B cell (primary cell): ENCODE measurements at regions not wholly inside any gene's neighbourhood (a gene's known extent, or its start where the extent isn't known, plus 50 kb on each side); places are given as distances from the start of the nearest gene placed in this dataset.
"Not testable (repeated sequence)": the region's sequence is repeated elsewhere in the genome, so short reads cannot be mapped to it uniquely, and the experiment has no call there.

Experiments
- ATAC-seq: fragments of 200-7000 bp; cut with Tn5 transposase; one replicate; pipeline ENCODE4 v1.10.0; 2021; ENCODE audit warnings: low read depth, mild to moderate bottlenecking, moderate number of reproducible peaks, moderate library complexity
- CTCF ChIA-PET: fragments of 350-600 bp; sonication (Branson Sonifier 250); formaldehyde crosslinking; loops from one replicate; lab custom pipeline; 2021; ENCODE audit warnings: antibody characterized with exemption, inconsistent platforms; lab: Charles Lee
- POLR2A ChIA-PET: fragments of 350-600 bp; sonication (Branson Sonifier 250); formaldehyde crosslinking; loops from one replicate; lab custom pipeline; 2021; ENCODE audit warnings: antibody characterized with exemption; lab: Charles Lee
- DNase-seq: peaks from one replicate; pipeline ENCODE4 v3.0.0; 2013
- H2AFZ ChIP-seq: 2 replicates; pipeline ENCODE4 v1.6.1; 2012; ENCODE audit warnings: mild to moderate bottlenecking, low read depth, low read length; ENCODE audit not compliant: insufficient read depth, poor library complexity, severe bottlenecking
- H3K27ac ChIP-seq, 2 donors: 1 replicate in 1 of 2; 2 replicates in 1 of 2; pipeline ENCODE4 v1.5.1; 2012 to 2013; ENCODE audit warnings: low read length in 2 of 2, mild to moderate bottlenecking in 2 of 2, moderate library complexity in 1 of 2
- H3K27me3 ChIP-seq, 4 experiments: fragments of 200-600 bp in 1 of 4; sonication (generic) in 1 of 4; replicated peaks in 1 of 4; 1 replicate in 2 of 4; 2 replicates in 2 of 4; pipeline versions ENCODE4 v1.6.1 to v1.7.0; 2013 to 2016; ENCODE audit warnings: low read length in 3 of 4, mild to moderate bottlenecking in 2 of 4, mixed read lengths in 1 of 4, moderate library complexity in 1 of 4; ENCODE audit not compliant: insufficient read depth in 4 of 4, control insufficient read depth in 3 of 4; ENCODE audit errors: control extremely low read depth in 1 of 4
- H3K36me3 ChIP-seq, 2 experiments: replicated peaks in 1 of 2; 1 replicate in 1 of 2; 2 replicates in 1 of 2; pipeline versions ENCODE4 v1.6.1 to v1.7.1; 2013; ENCODE audit warnings: low read length in 1 of 2; ENCODE audit not compliant: insufficient read depth in 2 of 2, control insufficient read depth in 1 of 2; ENCODE audit errors: control extremely low read depth in 1 of 2, extremely low read depth in 1 of 2
- H3K4me1 ChIP-seq, 2 donors: fragments of 200-600 bp in 1 of 2; sonication (generic) in 1 of 2; 1 replicate in 1 of 2; 2 replicates in 1 of 2; pipeline versions ENCODE4 v1.5.1 to v1.6.1; 2013 to 2017; ENCODE audit warnings: low read length in 2 of 2; ENCODE audit not compliant: control insufficient read depth in 2 of 2, insufficient read depth in 2 of 2
- H3K4me2 ChIP-seq: replicated peaks from 2 replicates; pipeline ENCODE3; 2012; ENCODE audit warnings: mild to moderate bottlenecking, low read depth, low read length; ENCODE audit not compliant: poor library complexity, severe bottlenecking
- H3K4me3 ChIP-seq, 5 experiments: fragments of 200-600 bp in 1 of 5; sonication (generic) in 1 of 5; 1 replicate in 3 of 5; 2 replicates in 2 of 5; pipeline versions ENCODE4 v1.5.1 to v1.7.0; 2011 to 2016; ENCODE audit warnings: low read length in 4 of 5, mild to moderate bottlenecking in 4 of 5, low read depth in 2 of 5, control low read depth in 1 of 5, moderate library complexity in 1 of 5; ENCODE audit not compliant: insufficient read depth in 1 of 5; ENCODE audit errors: control extremely low read depth in 1 of 5, extremely low read depth in 1 of 5
- H3K79me2 ChIP-seq: fragments of 200-600 bp; sonication (generic); one replicate; pipeline ENCODE4 v1.6.0; 2016; ENCODE audit warnings: low read length; ENCODE audit not compliant: control insufficient read depth, insufficient read depth
- H3K9ac ChIP-seq: fragments of 200-600 bp; sonication (generic); 2 replicates; pipeline ENCODE4 v1.6.1; 2017; ENCODE audit warnings: mild to moderate bottlenecking, low read length, moderate library complexity
- H3K9me3 ChIP-seq, 3 donors: one replicate each; pipeline versions ENCODE4 v1.6.1 to v1.7.1; 2013; ENCODE audit warnings: low read length in 2 of 3; ENCODE audit not compliant: control insufficient read depth in 2 of 3, insufficient read depth in 1 of 3; ENCODE audit errors: control extremely low read depth in 1 of 3
- H4K20me1 ChIP-seq: 2 replicates; pipeline ENCODE4 v1.6.0; 2012; ENCODE audit warnings: mild to moderate bottlenecking, low read length; ENCODE audit not compliant: insufficient read depth, control insufficient read depth, poor library complexity, severe bottlenecking
- H3K27ac Mint-ChIP-seq: one replicate; pipeline ENCODE4 v1.8.0; 2021; ENCODE audit warnings: mixed read lengths
- H3K27me3 Mint-ChIP-seq: one replicate; pipeline ENCODE4 v1.8.0; 2021; ENCODE audit warnings: mixed read lengths
- H3K4me1 Mint-ChIP-seq: one replicate; pipeline ENCODE4 v1.8.0; 2021; ENCODE audit warnings: mixed read lengths
- H3K4me3 Mint-ChIP-seq: one replicate; pipeline ENCODE4 v1.8.0; 2021; ENCODE audit warnings: mixed read lengths
- H3K9me3 Mint-ChIP-seq: one replicate; pipeline ENCODE4 v1.8.0; 2022; ENCODE audit warnings: mixed read lengths; ENCODE audit not compliant: insufficient read depth
- CTCF ChIP-seq: fragments of 200-600 bp; IDR thresholded peaks from one replicate; pipeline ENCODE4 v1.8.0; 2022; ENCODE audit warnings: antibody characterized with exemption, mild to moderate bottlenecking
- EZH2 ChIP-seq: IDR thresholded peaks from 2 replicates; pipeline ENCODE4 v1.6.1; 2012; ENCODE audit warnings: borderline replicate concordance, low read depth, mild to moderate bottlenecking, moderate library complexity, low read length; ENCODE audit not compliant: insufficient read depth, poor library complexity, severe bottlenecking
- WGBS: methylation state at CpG from one replicate; pipeline ENCODE4 v1.1.5; 2013; ENCODE audit warnings: missing lambda C conversion rate; ENCODE audit not compliant: insufficient coverage; 5-methylcytosine and 5-hydroxymethylcytosine counted together
- intact Hi-C: fragments of 100-400 bp; cut with micrococcal nuclease; formaldehyde crosslinking; loops from one replicate; pipeline ENCODE4 v1.10.0; 2022

- H3K4me1 Mint-ChIP-seq, H3K27me3 Mint-ChIP-seq, H3K27ac ChIP-seq, CTCF ChIA-PET, H3K4me2 ChIP-seq, H3K4me3 ChIP-seq, DNase-seq, H2AFZ ChIP-seq, H3K27me3 ChIP-seq, H4K20me1 ChIP-seq, POLR2A ChIA-PET, H3K9me3 Mint-ChIP-seq, intact Hi-C loops, H3K9ac ChIP-seq, H3K79me2 ChIP-seq, H3K36me3 ChIP-seq, H3K4me3 Mint-ChIP-seq, ATAC-seq, H3K4me1 ChIP-seq, H3K9me3 ChIP-seq, H3K27ac Mint-ChIP-seq: not testable (repeated sequence)
- no CpG with 5 or more reads among the region's 5 CpGs for WGBS
These were observed 1156.1 kb downstream of the NAALADL2 start for GRCh38 chr3:176015228-176015627.

- H3K4me1 Mint-ChIP-seq, result no peaks in the 10 kb centered on the region
- no CpG with 5 or more reads among the region's 1 CpG for WGBS
- no peak overlapping the region for H3K9ac ChIP-seq
- ATAC-seq, result no peak
- H3K36me3 ChIP-seq, result no peaks in the 10 kb centered on the region
- no peak for DNase-seq
- no peaks in the 10 kb centered on the region for H3K27me3 ChIP-seq
- no peak overlapping the region for H3K27ac Mint-ChIP-seq
- peaks cover 3% of the 10 kb centered on the region for H3K9me3 Mint-ChIP-seq
- POLR2A ChIA-PET, result no interaction called here
- peaks cover 0 to 1% (median 0%) of the 10 kb centered on the region in 3 donors for H3K9me3 ChIP-seq
- H4K20me1 ChIP-seq, result no peaks in the 10 kb centered on the region
- CTCF ChIA-PET, result no interaction called here
- no peak overlapping the region for H2AFZ ChIP-seq
- no peaks in the 10 kb centered on the region for H3K27me3 Mint-ChIP-seq
- no peak overlapping the region for H3K4me3 Mint-ChIP-seq
- TF ChIP-seq EZH2 (no peak), CTCF (no peak)
- no peaks in the 10 kb centered on the region for H3K79me2 ChIP-seq
- H3K4me2 ChIP-seq, result no peak overlapping the region
- intact Hi-C loops, result no loop called here
- H3K27ac ChIP-seq, result no peak overlapping the region
- no peaks in the 10 kb centered on the region for H3K4me1 ChIP-seq
- H3K4me3 ChIP-seq, result no peak overlapping the region
These were observed 1150.1 kb downstream of the NAALADL2 start for GRCh38 chr3:176009256-176009655.
